Chondrocyte (in vitro differentiated cells): ENCODE measurements at regions not wholly inside any gene's neighbourhood (a gene's known extent, or its start where the extent isn't known, plus 50 kb on each side); places are given as distances from the start of the nearest gene placed in this dataset.

ENCODE experiments used
- DNase-seq: peaks from one replicate; pipeline ENCODE4 v3.0.0; 2021; ENCODE audit warnings: mixed read lengths, low spot score
- H3K27ac Mint-ChIP-seq: one replicate; pipeline ENCODE4 v1.8.0; 2021; ENCODE audit warnings: mild to moderate bottlenecking, moderate library complexity, mixed read lengths; ENCODE audit not compliant: unreplicated experiment
- H3K27me3 Mint-ChIP-seq: 2 replicates; pipeline ENCODE4 v1.8.0; 2021; ENCODE audit warnings: low read depth, mixed read lengths
- H3K36me3 Mint-ChIP-seq: 2 replicates; pipeline ENCODE4 v1.8.0; 2021; ENCODE audit warnings: low read depth, mixed read lengths
- H3K4me1 Mint-ChIP-seq: 2 replicates; pipeline ENCODE4 v1.8.0; 2021; ENCODE audit warnings: low read depth, mild to moderate bottlenecking, mixed read lengths
- H3K4me3 Mint-ChIP-seq: one replicate; pipeline ENCODE4 v1.8.0; 2021; ENCODE audit warnings: mild to moderate bottlenecking, moderate library complexity, mixed read lengths; ENCODE audit not compliant: unreplicated experiment
- H3K9me3 Mint-ChIP-seq: 2 replicates; pipeline ENCODE4 v1.8.0; 2021; ENCODE audit warnings: low read depth, mixed read lengths
- TF ChIP-seq, protein P1 (sequence below): fragments of 200-600 bp; sonication (generic); IDR thresholded peaks from 2 replicates; pipeline ENCODE4 v1.5.0; 2021; ENCODE audit warnings: antibody characterized with exemption, mild to moderate bottlenecking, moderate library complexity

DNA sequence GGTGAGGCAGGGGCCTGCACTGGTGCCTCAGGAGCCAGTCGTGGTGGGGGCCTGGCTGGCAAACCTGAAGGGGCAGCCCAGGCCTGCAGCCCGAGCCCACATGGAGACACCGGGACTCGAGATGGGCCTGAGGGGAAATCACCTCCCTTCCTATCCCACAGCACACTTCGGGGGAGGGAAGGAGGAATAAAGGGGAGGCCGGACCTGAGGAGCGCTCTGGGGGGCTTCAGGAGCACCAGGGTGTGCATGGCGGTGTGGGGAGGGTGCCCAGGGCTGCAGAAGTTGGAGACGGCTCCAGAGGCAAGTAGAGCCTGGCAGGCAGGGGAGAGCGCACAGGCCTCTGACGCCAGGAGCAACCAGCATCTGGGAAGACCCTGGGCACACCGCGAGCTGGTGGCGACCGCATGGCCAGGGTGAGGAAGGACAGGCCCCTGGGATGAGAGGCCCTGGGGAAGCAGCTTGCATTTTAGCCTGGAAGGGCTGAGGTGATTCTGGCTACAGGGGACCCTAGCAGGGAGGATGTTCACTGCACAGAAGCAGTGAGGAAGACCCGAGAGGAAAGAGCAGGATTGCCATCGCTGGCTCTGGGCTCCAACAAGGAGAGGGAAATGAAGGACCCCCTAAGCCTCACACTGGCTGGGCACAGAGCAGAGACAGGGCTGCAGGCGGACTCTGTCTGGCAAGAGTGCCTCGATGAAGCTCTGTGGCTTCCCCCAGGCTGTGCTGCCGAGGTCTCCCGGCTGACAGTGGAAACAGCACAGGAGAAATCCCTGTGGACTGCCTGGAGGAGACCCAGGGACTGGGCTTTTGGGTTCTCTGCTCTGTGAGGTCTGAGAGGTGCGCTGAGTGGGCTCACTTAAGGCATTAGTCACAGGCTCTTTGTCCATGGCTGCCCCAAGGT lies 457.7 kb downstream of the BRD1 start:
- no peak overlapping the region for H3K27ac Mint-ChIP-seq
- no peaks in the 10 kb centered on the region for H3K36me3 Mint-ChIP-seq
- H3K9me3 Mint-ChIP-seq = no peaks in the 10 kb centered on the region
- no peaks in the 10 kb centered on the region for H3K27me3 Mint-ChIP-seq
- DNase-seq = peak; percentile 91
- TF ChIP-seq, protein P1, sequence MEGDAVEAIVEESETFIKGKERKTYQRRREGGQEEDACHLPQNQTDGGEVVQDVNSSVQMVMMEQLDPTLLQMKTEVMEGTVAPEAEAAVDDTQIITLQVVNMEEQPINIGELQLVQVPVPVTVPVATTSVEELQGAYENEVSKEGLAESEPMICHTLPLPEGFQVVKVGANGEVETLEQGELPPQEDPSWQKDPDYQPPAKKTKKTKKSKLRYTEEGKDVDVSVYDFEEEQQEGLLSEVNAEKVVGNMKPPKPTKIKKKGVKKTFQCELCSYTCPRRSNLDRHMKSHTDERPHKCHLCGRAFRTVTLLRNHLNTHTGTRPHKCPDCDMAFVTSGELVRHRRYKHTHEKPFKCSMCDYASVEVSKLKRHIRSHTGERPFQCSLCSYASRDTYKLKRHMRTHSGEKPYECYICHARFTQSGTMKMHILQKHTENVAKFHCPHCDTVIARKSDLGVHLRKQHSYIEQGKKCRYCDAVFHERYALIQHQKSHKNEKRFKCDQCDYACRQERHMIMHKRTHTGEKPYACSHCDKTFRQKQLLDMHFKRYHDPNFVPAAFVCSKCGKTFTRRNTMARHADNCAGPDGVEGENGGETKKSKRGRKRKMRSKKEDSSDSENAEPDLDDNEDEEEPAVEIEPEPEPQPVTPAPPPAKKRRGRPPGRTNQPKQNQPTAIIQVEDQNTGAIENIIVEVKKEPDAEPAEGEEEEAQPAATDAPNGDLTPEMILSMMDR = no peak
- peaks cover 18% of the 10 kb centered on the region for H3K4me1 Mint-ChIP-seq
- H3K4me3 Mint-ChIP-seq = no peak overlapping the region

DNA sequence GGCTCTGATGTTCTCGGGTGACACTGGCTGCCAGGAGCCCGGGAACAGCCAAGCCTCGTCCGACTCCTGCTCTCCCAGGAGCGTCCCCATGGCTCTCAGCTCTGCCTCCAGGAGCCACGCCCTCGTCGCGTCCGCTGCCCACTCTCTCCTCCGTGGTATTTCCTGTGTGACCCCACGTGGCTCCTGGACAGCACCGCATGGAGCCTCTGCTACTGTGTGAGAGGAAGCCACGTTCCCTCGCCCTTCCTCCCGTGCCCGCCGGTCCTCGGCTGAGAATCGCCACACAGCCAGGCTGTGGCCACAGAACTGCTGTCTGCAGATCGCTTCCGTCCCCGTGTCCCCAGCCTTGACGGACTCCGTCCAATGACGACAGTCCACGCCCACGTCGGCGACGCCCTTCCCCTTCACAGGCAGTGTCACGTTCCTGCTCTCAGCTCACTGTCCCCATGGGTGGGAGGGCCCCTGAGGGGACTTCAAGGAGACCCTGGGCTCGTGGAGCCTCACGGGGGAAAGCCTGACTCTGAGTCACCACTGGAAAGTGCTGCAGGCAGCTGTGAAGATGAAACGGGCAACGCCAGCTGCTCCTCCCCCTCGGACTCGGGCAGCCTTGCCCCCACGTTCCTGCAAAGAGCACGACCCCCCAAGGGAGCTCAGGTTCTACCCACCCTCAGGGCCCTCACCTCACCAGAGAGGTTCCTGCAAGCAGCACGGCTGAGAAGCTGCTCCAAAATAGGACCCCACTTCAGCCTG lies 458.5 kb downstream of the BRD1 start:
- Mint-ChIP-seq H3K27me3 (no peaks in the 10 kb centered on the region), H3K9me3 (no peaks in the 10 kb centered on the region), H3K4me1 (peaks cover 18% of the 10 kb centered on the region), H3K36me3 (no peaks in the 10 kb centered on the region), H3K4me3 (no peak overlapping the region), H3K27ac (no peak overlapping the region)
- TF ChIP-seq, protein P1 = no peak
- peak; percentile 93 for DNase-seq

DNA sequence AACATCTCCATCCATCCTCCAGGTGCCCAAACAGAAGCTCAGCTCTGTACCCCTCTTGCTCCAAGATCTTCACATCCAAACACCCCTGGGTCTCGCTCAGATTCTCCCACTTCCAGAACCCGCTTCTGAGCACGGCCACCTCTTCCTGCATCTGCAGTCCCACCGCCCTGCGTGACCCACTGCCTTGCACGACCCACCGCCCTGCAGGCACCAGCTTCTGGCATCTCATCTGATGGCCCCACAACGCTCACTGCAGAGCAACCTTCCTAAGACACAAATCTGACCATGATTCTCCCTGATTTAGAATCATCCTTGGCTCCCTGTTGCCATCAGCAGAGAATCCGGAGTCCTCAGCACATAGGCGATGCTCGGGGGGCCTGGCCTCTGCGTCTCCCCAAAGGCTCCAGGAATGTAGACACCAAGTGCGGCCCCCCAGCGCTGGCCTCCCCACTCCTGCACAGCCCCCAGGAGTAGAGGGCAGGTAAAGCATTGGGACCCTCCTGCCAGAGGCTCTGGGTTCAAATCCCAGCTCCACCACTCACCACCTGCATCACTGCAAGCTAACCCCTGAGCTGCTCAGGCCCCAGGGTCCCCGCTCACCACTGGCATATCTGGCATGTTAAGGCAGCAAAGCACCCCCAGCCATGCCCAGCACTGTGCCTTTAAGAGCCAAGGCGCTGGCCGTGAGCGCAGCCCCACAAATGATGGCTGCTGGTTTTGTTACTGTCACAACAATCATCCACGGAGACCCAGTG lies 459.3 kb downstream of the BRD1 start:
- H3K9me3 Mint-ChIP-seq = no peaks in the 10 kb centered on the region
- H3K27ac Mint-ChIP-seq = no peak overlapping the region
- peaks cover 18% of the 10 kb centered on the region for H3K4me1 Mint-ChIP-seq
- H3K36me3 Mint-ChIP-seq = no peaks in the 10 kb centered on the region
- peak; percentile 72 for DNase-seq
- H3K4me3 Mint-ChIP-seq = no peak overlapping the region
- TF ChIP-seq, protein P1 = no peak
- H3K27me3 Mint-ChIP-seq = no peaks in the 10 kb centered on the region

- H3K9me3 Mint-ChIP-seq = no peaks in the 10 kb centered on the region
- H3K36me3 Mint-ChIP-seq = no peaks in the 10 kb centered on the region
- no peak for DNase-seq
- no peak overlapping the region for H3K4me3 Mint-ChIP-seq
- H3K27ac Mint-ChIP-seq = no peak overlapping the region
- peaks cover 10% of the 10 kb centered on the region for H3K4me1 Mint-ChIP-seq
- TF ChIP-seq, protein P1 = no peak
- H3K27me3 Mint-ChIP-seq = peaks cover 2% of the 10 kb centered on the region
Measured at GRCh38 chr22:49367041-49367697, 460.5 kb downstream of the BRD1 start.
